ENCODE measurements at regions not wholly inside any gene's neighbourhood (a gene's known extent, or its start where the extent isn't known, plus 50 kb on each side); places are given as distances from the start of the nearest gene placed in this dataset.

- H3K9me1 ChIP-seq (replicated peaks; ENCODE audit: control insufficient read depth, extremely low read depth, insufficient read depth, low read length), result no peaks in the 10 kb centered on the region
- no peak for FAIRE-seq
- H3K4me2 ChIP-seq (ENCODE audit: insufficient read depth, low read length), result no peak overlapping the region
- no peaks in the 10 kb centered on the region for H3K9me3 ChIP-seq (replicated peaks; ENCODE audit: control insufficient read depth, insufficient read depth, low read length)
- TF ChIP-seq GATA2 (IDR thresholded peaks at IDR 0.05; ENCODE audit: insufficient read depth, insufficient read length, low read depth, low read length), result no peak
- TF ChIP-seq POLR2A (IDR thresholded peaks at IDR 0.05; ENCODE audit: low read depth, low read length), result no peak
- no peak for TF ChIP-seq POLR2AphosphoS5 (IDR thresholded peaks at IDR 0.05; ENCODE audit: insufficient read depth, low read depth, low read length)
- TF ChIP-seq JUN (IDR thresholded peaks at IDR 0.05; ENCODE audit: borderline replicate concordance, insufficient read depth, insufficient read length, low read depth), result no peak
- TF ChIP-seq MAX (IDR thresholded peaks at IDR 0.05; ENCODE audit: insufficient read depth, insufficient read length), result no peak
- TF ChIP-seq EZH2 (IDR thresholded peaks at IDR 0.05; ENCODE audit: borderline replicate concordance, low read depth, low read length, severe bottlenecking), result no peak
- no peak for TF ChIP-seq CTCF (IDR thresholded peaks at IDR 0.05; ENCODE audit: extremely low read depth in 1 of 2, insufficient read depth in 1 of 2, low read depth in 1 of 2, low read length in 2 of 2)
- no peak for TF ChIP-seq MYC (IDR thresholded peaks at IDR 0.05; ENCODE audit: low read depth, low read length)
- no peak for TF ChIP-seq FOS (IDR thresholded peaks at IDR 0.05; ENCODE audit: borderline replicate concordance, insufficient read depth, low read length)
- H3K27ac ChIP-seq (ENCODE audit: insufficient read depth, low read depth, low read length), result no peak overlapping the region
- ChIA-PET POLR2A (no interaction called here), CTCF (no interaction called here)
- H2AFZ ChIP-seq (ENCODE audit: low read depth, low read length), result no peak overlapping the region
- no peak overlapping the region for H3K9ac ChIP-seq (replicated peaks; ENCODE audit: extremely low read depth, insufficient read depth, low read length)
- H3K27me3 ChIP-seq (ENCODE audit: control insufficient read depth in 2 of 2, insufficient read depth in 2 of 2, low read length in 2 of 2), result no peaks in the 10 kb centered on the region
- no peaks in the 10 kb centered on the region for H3K79me2 ChIP-seq (ENCODE audit: control insufficient read depth, insufficient read depth, low read length)
- H3K4me3 ChIP-seq (replicated peaks in 1 of 3; ENCODE audit: insufficient read depth in 1 of 3, low read depth in 1 of 3, low read length in 3 of 3), result no peak overlapping the region
- no peak for DNase-seq (ENCODE audit: low read depth, low spot score)
- BruUV-seq (replicated peaks), result no TSS peak
- intact Hi-C loops (cut with micrococcal nuclease) (no loop called here), dilution Hi-C loops (cut with MboI; ENCODE audit: extremely low pct_ligation_motif_present, low sequenced_read_pairs) (no loop called here)
- no peaks in the 10 kb centered on the region for H3K36me3 ChIP-seq (ENCODE audit: control insufficient read depth in 2 of 2, extremely low read depth in 1 of 2, insufficient read depth in 2 of 2, low read length in 2 of 2)
- H4K20me1 ChIP-seq (replicated peaks; ENCODE audit: control insufficient read depth, extremely low read depth, insufficient read depth, low read length), result no peaks in the 10 kb centered on the region
- no peaks in the 10 kb centered on the region for H3K4me1 ChIP-seq (ENCODE audit: control insufficient read depth, extremely low read depth, insufficient read depth, low read length)
Observed at GRCh38 chr7:136133551-136133950, 156.4 kb upstream of the MTPN start.

All from endothelial cell of umbilical vein (primary cell).